IMR-90 (cell line): ENCODE measurements at regions not wholly inside any gene's neighbourhood (a gene's known extent, or its start where the extent isn't known, plus 50 kb on each side); places are given as distances from the start of the nearest gene placed in this dataset.

Experiments
- ATAC-seq: fragments of 200-7000 bp; cut with Tn5 transposase; 2 replicates; pipeline ENCODE4 v1.9.1; 2020; ENCODE audit warnings: low read depth, mild to moderate bottlenecking, moderate library complexity
- BruUV-seq: library from RNA; stranded (reverse); fragments of 400-500 nt; replicated peaks from 2 replicates; lab custom pipeline; 2021; lab: Mats Ljungman, UMichigan
- CTCF ChIA-PET: fragments of 300-600 bp; formaldehyde crosslinking; extraction: SDS; loops from one replicate; lab custom pipeline; 2021; ENCODE audit warnings: antibody characterized with exemption; lab: Yijun Ruan, JAX
- POLR2A ChIA-PET: fragments of 300-600 bp; sonication (Branson Sonifier 250); formaldehyde crosslinking; loops from one replicate; lab custom pipeline; 2022; ENCODE audit warnings: antibody characterized with exemption; ENCODE audit not compliant: unreplicated experiment; lab: Charles Lee
- DNase-seq: peaks from one replicate; pipeline ENCODE4 v3.0.0; 2013
- H2AFZ ChIP-seq: replicated peaks from 2 replicates; pipeline ENCODE3; 2013; ENCODE audit warnings: low read length, mild to moderate bottlenecking; ENCODE audit not compliant: poor library complexity
- H2AK5ac ChIP-seq: 2 replicates; pipeline ENCODE4 v1.6.1; 2013; ENCODE audit warnings: low read depth, low read length, inconsistent platforms
- H2AK9ac ChIP-seq: replicated peaks from 2 replicates; pipeline ENCODE3; 2013; ENCODE audit warnings: mild to moderate bottlenecking, low read depth, low read length, moderate library complexity; ENCODE audit not compliant: poor library complexity
- H2BK120ac ChIP-seq: 2 replicates; pipeline ENCODE4 v1.6.1; 2013; ENCODE audit warnings: low read depth, low read length, inconsistent platforms
- H2BK15ac ChIP-seq: 3 replicates; pipeline ENCODE4 v1.6.1; 2013; ENCODE audit warnings: low read depth, low read length, inconsistent platforms
- H2BK20ac ChIP-seq: 2 replicates; pipeline ENCODE4 v1.6.1; 2013; ENCODE audit warnings: low read depth, mild to moderate bottlenecking, inconsistent platforms, low read length, moderate library complexity
- H2BK5ac ChIP-seq: 2 replicates; pipeline ENCODE4 v1.6.1; 2013; ENCODE audit warnings: mild to moderate bottlenecking, low read depth, low read length, inconsistent platforms; ENCODE audit not compliant: poor library complexity, severe bottlenecking
- H3K14ac ChIP-seq: replicated peaks from 2 replicates; pipeline ENCODE4 v1.6.1; 2013; ENCODE audit warnings: low read depth, low read length, inconsistent platforms
- H3K18ac ChIP-seq: 2 replicates; pipeline ENCODE4 v1.6.1; 2013; ENCODE audit warnings: low read depth, low read length, control low read depth
- H3K23ac ChIP-seq: 2 replicates; pipeline ENCODE4 v1.6.1; 2013; ENCODE audit warnings: low read depth, low read length, inconsistent platforms
- H3K27ac ChIP-seq: 2 replicates; pipeline ENCODE4 v1.5.1; 2013; ENCODE audit warnings: mild to moderate bottlenecking, control low read depth, low read length; ENCODE audit not compliant: insufficient read depth
- H3K27me3 ChIP-seq: 2 replicates; pipeline ENCODE4 v1.6.1; 2013; ENCODE audit warnings: low read length; ENCODE audit not compliant: control insufficient read depth, insufficient read depth
- H3K36me3 ChIP-seq: 2 replicates; pipeline ENCODE4 v1.6.1; 2013; ENCODE audit warnings: low read length, mixed read lengths; ENCODE audit not compliant: control insufficient read depth, insufficient read depth
- H3K4ac ChIP-seq: 2 replicates; pipeline ENCODE4 v1.6.1; 2013; ENCODE audit warnings: low read depth, low read length, inconsistent platforms
- H3K4me1 ChIP-seq: 2 replicates; pipeline ENCODE4 v1.6.1; 2013; ENCODE audit warnings: low read length, mixed read lengths; ENCODE audit not compliant: control insufficient read depth, insufficient read depth
- H3K4me2 ChIP-seq: 2 replicates; pipeline ENCODE4 v1.6.1; 2013; ENCODE audit warnings: low read depth, mild to moderate bottlenecking, control low read depth, low read length, moderate library complexity
- H3K4me3 ChIP-seq: 2 replicates; pipeline ENCODE4 v1.5.1; 2013; ENCODE audit warnings: low read depth, mild to moderate bottlenecking, control low read depth, low read length, moderate library complexity; ENCODE audit not compliant: insufficient read depth
- H3K56ac ChIP-seq: 2 replicates; pipeline ENCODE4 v1.6.1; 2013; ENCODE audit warnings: low read length, inconsistent platforms; ENCODE audit not compliant: insufficient read depth; ENCODE audit errors: extremely low read depth
- H3K79me1 ChIP-seq, 2 experiments: 2 replicates each; pipeline ENCODE4 v1.6.1; 2013; ENCODE audit warnings: low read length in 2 of 2, inconsistent platforms in 1 of 2, low read depth in 1 of 2
- H3K9ac ChIP-seq: 2 replicates; pipeline ENCODE4 v1.6.1; 2013; ENCODE audit warnings: low read depth, low read length, control low read depth
- H3K9me1 ChIP-seq: 2 replicates; pipeline ENCODE4 v1.6.1; 2013; ENCODE audit warnings: low read length, inconsistent platforms; ENCODE audit not compliant: insufficient read depth
- H3K9me3 ChIP-seq: 2 replicates; pipeline ENCODE4 v1.6.1; 2013; ENCODE audit warnings: low read length; ENCODE audit not compliant: control insufficient read depth, insufficient read depth
- H4K20me1 ChIP-seq: 2 replicates; pipeline ENCODE4 v1.6.1; 2013; ENCODE audit warnings: low read length, inconsistent platforms; ENCODE audit not compliant: insufficient read depth
- H4K5ac ChIP-seq: 2 replicates; pipeline ENCODE4 v1.6.1; 2013; ENCODE audit warnings: mild to moderate bottlenecking, low read depth, low read length, control low read depth
- H4K8ac ChIP-seq, 2 experiments: 2 replicates each; pipeline ENCODE4 v1.6.1; 2013; ENCODE audit warnings: low read depth in 2 of 2, low read length in 2 of 2, control low read depth in 1 of 2, inconsistent platforms in 1 of 2
- H4K91ac ChIP-seq: 2 replicates; pipeline ENCODE4 v1.6.1; 2013; ENCODE audit warnings: low read depth, low read length, inconsistent platforms; ENCODE audit not compliant: insufficient read depth
- POLR2A ChIP-seq: IDR thresholded peaks from 2 replicates; pipeline ENCODE4 v1.6.1; 2012; ENCODE audit warnings: mild to moderate bottlenecking, low read depth, low read length
- WGBS, 2 experiments: methylation state at CpG; one replicate each; pipeline versions ENCODE4 v1.1.5 to v1.1.7; 2013; ENCODE audit warnings: missing lambda C conversion rate in 2 of 2; ENCODE audit not compliant: insufficient read length in 1 of 2; ENCODE audit errors: extremely low coverage in 2 of 2; 5-methylcytosine and 5-hydroxymethylcytosine counted together
- dilution Hi-C: fragments of 300-500 bp; cut with HindIII; formaldehyde crosslinking; loops from one replicate; pipeline ENCODE4 v1.14.3; 2018; ENCODE audit warnings: low sequenced_read_pairs; ENCODE audit not compliant: unreplicated experiment
- in situ Hi-C: fragments of 300-500 bp; cut with MboI; formaldehyde crosslinking; loops from 3 replicates; pipeline ENCODE4 v1.14.3; 2019; ENCODE audit warnings: low sequenced_read_pairs, inconsistent platforms, mixed read lengths
- intact Hi-C: fragments of 100-400 bp; cut with micrococcal nuclease; formaldehyde crosslinking; loops from 2 replicates; pipeline ENCODE4 v1.10.0; 2022

DNA sequence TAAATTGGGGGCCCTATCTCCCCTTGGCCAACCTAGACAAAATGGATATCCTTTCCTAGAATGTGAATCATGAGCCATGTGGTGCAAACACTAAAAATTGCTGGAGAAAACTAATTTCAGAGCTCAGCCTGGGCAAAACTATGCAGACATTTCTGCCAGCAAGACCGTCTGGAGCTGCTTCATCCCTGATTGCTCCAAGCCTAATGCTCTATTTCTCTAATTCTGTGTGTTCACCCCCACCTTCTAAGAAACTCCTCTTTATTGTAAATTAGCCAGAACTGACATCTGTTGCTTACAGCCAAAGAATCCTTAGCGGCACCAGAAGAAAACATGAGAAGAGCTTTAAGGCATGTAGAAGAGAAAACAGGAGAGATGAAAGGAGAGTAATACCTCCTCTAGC is 337.7 kb upstream of the CHAC2 start:
- no peak for TF ChIP-seq POLR2A
- ChIA-PET POLR2A (no interaction called here), CTCF (interaction anchor here (0.6 to 1.1 kb wide), 2 partner anchors 13 to 323 kb away, joined by 3 to 5 read pairs; no protein-coding TSS in a partner anchor)
- Histone ChIP-seq H3K4me3 (no peak overlapping the region), H2BK20ac (no peak overlapping the region), H2BK5ac (no peak overlapping the region), H2AK9ac (no peak overlapping the region), H3K27me3 (no peaks in the 10 kb centered on the region; the same call in 1 of the 2 replicates), H3K9me1 (no peaks in the 10 kb centered on the region), H4K91ac (no peak overlapping the region), H4K8ac (no peak overlapping the region), H4K5ac (no peak overlapping the region), H3K18ac (no peak overlapping the region), H2AFZ (no peak overlapping the region), H3K36me3 (no peaks in the 10 kb centered on the region), H2BK15ac (no peak overlapping the region), H4K20me1 (no peaks in the 10 kb centered on the region), H3K4ac (no peak overlapping the region), H3K9me3 (no peaks in the 10 kb centered on the region), H3K79me1 (no peaks in the 10 kb centered on the region), H2BK120ac (no peak overlapping the region), H3K56ac (no peak overlapping the region), H3K4me1 (no peaks in the 10 kb centered on the region), H3K27ac (no peak overlapping the region), H2AK5ac (no peak overlapping the region), H3K4me2 (no peak overlapping the region), H3K23ac (no peak overlapping the region), H3K9ac (no peak overlapping the region), H3K14ac (no peak overlapping the region)
- dilution Hi-C loops = no loop called here
- no TSS peak for BruUV-seq
- ATAC-seq = no peak
- WGBS, 2 experiments = no CpG with 5 or more reads among the region's 2 CpGs
- in situ Hi-C loops = loop anchor here (10.0 kb wide), 1 partner anchor 315 kb away; no protein-coding TSS in a partner anchor
- DNase-seq = no peak
- intact Hi-C loops = no loop called here
